Stomach (tissue), 8 donors: ENCODE measurements at regions not wholly inside any gene's neighbourhood (a gene's known extent, or its start where the extent isn't known, plus 50 kb on each side); places are given as distances from the start of the nearest gene placed in this dataset.
A peak's percentile ranks its signal among the peaks of the same experiment; 100 is the strongest.

ENCODE experiments used
- DNase-seq, 2 donors: peaks; one replicate each; pipeline versions ENCODE4 v3.0.0 to v3.0.0-alpha.2; 2013 to 2019
- H3K27ac ChIP-seq, 5 donors: fragments of 200-600 bp in 4 of 5; sonication (generic) in 4 of 5; one replicate each; pipeline ENCODE4 v1.5.1; 2013 to 2019; ENCODE audit warnings: mild to moderate bottlenecking in 1 of 5, moderate library complexity in 1 of 5
- H3K27me3 ChIP-seq, 3 donors: fragments of 200-600 bp; sonication (generic); one replicate each; pipeline ENCODE4 v1.5.1; 2017 to 2019; ENCODE audit warnings: mixed run types in 1 of 3
- H3K36me3 ChIP-seq, 4 donors: fragments of 200-600 bp; sonication (generic); 1 replicate in 3 of 4; 2 replicates in 1 of 4; pipeline ENCODE4 v1.5.1; 2016 to 2019
- H3K4me1 ChIP-seq, 4 donors: fragments of 200-600 bp; sonication (generic); one replicate each; pipeline ENCODE4 v1.5.1; 2016 to 2019
- H3K4me3 ChIP-seq, 4 donors: fragments of 200-600 bp; sonication (generic) in 3 of 4; one replicate each; pipeline ENCODE4 v1.5.1; 2016 to 2019; ENCODE audit warnings: mild to moderate bottlenecking in 1 of 4
- H3K9me3 ChIP-seq, 4 donors: fragments of 200-600 bp; sonication (generic); one replicate each; pipeline ENCODE4 v1.5.1; 2016 to 2019
- CTCF ChIP-seq, 7 experiments: fragments of 450-650 bp in 4 of 7; fragments of 200-600 bp in 3 of 7; sonication (generic) in 3 of 7; IDR thresholded peaks; one replicate each; pipeline ENCODE4 v1.5.1; 2016 to 2019; ENCODE audit warnings: antibody characterized with exemption in 7 of 7, control low read depth in 2 of 7, mild to moderate bottlenecking in 1 of 7
- EP300 ChIP-seq: sonication (generic); formaldehyde crosslinking; IDR thresholded peaks from one replicate; pipeline ENCODE4 v1.6.1; 2017; ENCODE audit warnings: antibody characterized with exemption
- POLR2A ChIP-seq, 4 donors: fragments of 450-650 bp; IDR thresholded peaks; one replicate each; pipeline ENCODE4 v1.6.1; 2016; ENCODE audit warnings: antibody characterized with exemption in 4 of 4, control low read depth in 2 of 4, mild to moderate bottlenecking in 1 of 4, moderate library complexity in 1 of 4
- POLR2AphosphoS5 ChIP-seq, 3 donors: sonication (generic); formaldehyde crosslinking; IDR thresholded peaks; one replicate each; pipeline ENCODE4 v1.6.1; 2016; ENCODE audit warnings: antibody characterized with exemption in 3 of 3
- WGBS, 5 donors: extraction: QIAGEN DNeasy Blood & Tissue Kit in 3 of 5; methylation state at CpG; one replicate each; pipeline versions ENCODE4 v1.1.5 to v1.1.7; 2013 to 2018; 5-methylcytosine and 5-hydroxymethylcytosine counted together
- intact Hi-C: fragments of 100-400 bp; cut with DNase I; formaldehyde crosslinking; loops from one replicate; pipeline ENCODE4 v1.15.1; 2023; ENCODE audit warnings: low total_unique reads
- donor health status: healthy with polysubstance abuse.
- donor health status: Bipolar disorder and iron deficiency.
- donor health status: healthy.

GRCh38 chr2:234691214-234691575 lies 194.3 kb upstream of the ARL4C start:
- DNase-seq, result no peak
- no peaks in the 10 kb centered on the region for H3K27me3 ChIP-seq
- 9 to 27% (median 14%) methylated on average over 7 of the region's 7 CpGs for WGBS, 5 donors
- peaks cover 0 to 3% (median under 1%) of the 10 kb centered on the region in 4 donors for H3K9me3 ChIP-seq
- intact Hi-C loops, result no loop called here
- no peak for TF ChIP-seq POLR2A (IDR thresholded peaks at IDR 0.05)
- no peak for TF ChIP-seq POLR2AphosphoS5 (IDR thresholded peaks at IDR 0.05)
- TF ChIP-seq EP300, result no peak
- TF ChIP-seq CTCF (IDR thresholded peaks at IDR 0.05), result no peak
- H3K4me1 ChIP-seq, result peaks cover 16 to 38% (median 26%) of the 10 kb centered on the region in 4 donors
- no peaks in the 10 kb centered on the region for H3K36me3 ChIP-seq
- H3K4me3 ChIP-seq, result no peak overlapping the region
- peak overlapping the region; percentile 44 to 81 (median 63) for H3K27ac ChIP-seq

- TF ChIP-seq CTCF (IDR thresholded peaks at IDR 0.05) (no peak), POLR2A (IDR thresholded peaks at IDR 0.05) (no peak), POLR2AphosphoS5 (IDR thresholded peaks at IDR 0.05) (no peak), EP300 (no peak)
- Histone ChIP-seq H3K4me1 (peaks cover 16 to 38% (median 26%) of the 10 kb centered on the region in 4 donors), H3K4me3 (no peak overlapping the region), H3K27ac (peak overlapping the region; percentile 44 to 81 (median 63)), H3K9me3 (no peaks in the 10 kb centered on the region), H3K36me3 (no peaks in the 10 kb centered on the region), H3K27me3 (no peaks in the 10 kb centered on the region)
- intact Hi-C loops, result no loop called here
- WGBS, 5 donors, result 6 to 18% (median 15%) methylated on average over 6 to 8 of the region's 8 CpGs
- DNase-seq, result peak in 1 of 2 donors; percentile 66
Measured at GRCh38 chr2:234690569-234691213, 193.8 kb upstream of the ARL4C start.

- 47 to 69% (median 53%) methylated on average over 10 of the region's 10 CpGs for WGBS, 5 donors
- no peaks in the 10 kb centered on the region for H3K36me3 ChIP-seq
Measured at GRCh38 chr2:234689911-234690379, 193.1 kb upstream of the ARL4C start.

More at GRCh38 chr2:234689911-234690379, 193.1 kb upstream of the ARL4C start:
- H3K9me3 ChIP-seq, result no peaks in the 10 kb centered on the region
- H3K27ac ChIP-seq, result peak overlapping the region; percentile 5 to 81 (median 51)
- intact Hi-C loops, result no loop called here
- no peaks in the 10 kb centered on the region for H3K27me3 ChIP-seq
- DNase-seq, result no peak
- H3K4me1 ChIP-seq, result peaks cover 16 to 38% (median 26%) of the 10 kb centered on the region in 4 donors
- TF ChIP-seq CTCF (IDR thresholded peaks at IDR 0.05), result no peak
- TF ChIP-seq EP300, result no peak
- no peak for TF ChIP-seq POLR2AphosphoS5 (IDR thresholded peaks at IDR 0.05)
- TF ChIP-seq POLR2A (IDR thresholded peaks at IDR 0.05), result no peak
- H3K4me3 ChIP-seq, result no peak overlapping the region
